Omental fat pad (tissue), 3 donors: ENCODE measurements at regions not wholly inside any gene's neighbourhood (a gene's known extent, or its start where the extent isn't known, plus 50 kb on each side); places are given as distances from the start of the nearest gene placed in this dataset.

ENCODE experiments used
- ATAC-seq: fragments of 150-250 bp; one replicate; pipeline ENCODE4 v1.9.1; 2016; ENCODE audit warnings: mild to moderate bottlenecking, moderate library complexity; ENCODE audit not compliant: low FRiP score
- DNase-seq: peaks from one replicate; pipeline ENCODE4 v3.0.0-alpha.2; 2019; ENCODE audit warnings: low spot score
- CTCF ChIP-seq, 3 donors: fragments of 450-650 bp; IDR thresholded peaks; one replicate each; pipeline ENCODE4 v1.5.1; 2016 to 2017; ENCODE audit warnings: antibody characterized with exemption in 3 of 3, mild to moderate bottlenecking in 3 of 3, moderate library complexity in 2 of 3

GRCh38 chr15:31892513-31892912 is 137.8 kb upstream of the CHRNA7 start:
- no peak for ATAC-seq
- no peak for TF ChIP-seq CTCF (IDR thresholded peaks at IDR 0.05)
- DNase-seq: no peak

GRCh38 chr15:31893780-31894179 is 136.5 kb upstream of the CHRNA7 start:
- ATAC-seq: no peak
- no peak for DNase-seq
- TF ChIP-seq CTCF (IDR thresholded peaks at IDR 0.05): no peak

GRCh38 chr15:31897746-31898145 is 132.6 kb upstream of the CHRNA7 start:
- TF ChIP-seq CTCF (IDR thresholded peaks at IDR 0.05): no peak
- no peak for DNase-seq
- ATAC-seq: no peak

- ATAC-seq (no peak), DNase-seq (no peak)
- no peak for TF ChIP-seq CTCF (IDR thresholded peaks at IDR 0.05)
Observed at GRCh38 chr15:31901501-31901900, 128.8 kb upstream of the CHRNA7 start.

GRCh38 chr15:31905054-31905453 is 125.3 kb upstream of the CHRNA7 start:
- no peak for TF ChIP-seq CTCF (IDR thresholded peaks at IDR 0.05)
- DNase-seq (no peak), ATAC-seq (no peak)

DNA sequence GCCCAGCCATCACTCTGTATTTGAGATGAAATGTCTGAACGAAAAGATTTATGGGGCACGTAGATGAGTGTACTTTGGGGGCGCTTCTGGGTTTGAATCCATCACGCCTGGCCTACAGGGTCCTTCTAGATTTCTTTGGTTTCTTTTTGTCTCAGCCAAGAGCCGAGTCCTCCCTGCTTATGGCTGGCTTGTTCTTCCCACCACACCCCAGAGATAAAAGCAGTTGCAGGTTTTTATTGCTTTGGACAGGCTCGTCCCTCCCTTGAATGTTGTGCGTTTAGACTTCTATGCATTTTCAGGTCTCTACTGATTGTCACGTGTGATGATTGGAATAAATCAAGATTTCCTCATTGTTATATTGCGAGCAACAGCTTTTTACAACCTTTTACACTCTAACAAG is 104.8 kb upstream of the CHRNA7 start:
- no peak for ATAC-seq
- no peak for DNase-seq
- no peak for TF ChIP-seq CTCF (IDR thresholded peaks at IDR 0.05)

DNA sequence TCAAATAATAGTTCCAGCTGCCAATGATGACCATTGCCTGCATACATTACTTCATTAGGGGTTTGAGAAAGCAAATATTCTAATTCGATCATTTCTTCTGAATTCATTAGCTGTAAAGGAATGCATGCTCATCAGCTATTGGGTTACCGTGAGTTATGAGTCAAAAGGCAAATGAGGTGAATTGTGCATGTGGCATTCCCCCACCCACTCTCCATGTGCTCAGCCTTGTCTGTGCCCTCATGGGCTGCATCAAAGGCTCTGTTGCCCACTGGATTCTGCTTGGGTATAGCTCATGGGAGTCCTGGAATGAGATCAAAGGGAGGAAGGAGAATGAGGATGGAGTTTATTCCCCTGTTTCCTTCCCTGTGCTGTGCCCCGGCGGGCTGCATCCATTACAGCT is 99.3 kb upstream of the CHRNA7 start:
- DNase-seq (no peak), ATAC-seq (no peak)
- no peak for TF ChIP-seq CTCF (IDR thresholded peaks at IDR 0.05)
